GM19193 (cell line): ENCODE measurements at regions not wholly inside any gene's neighbourhood (a gene's known extent, or its start where the extent isn't known, plus 50 kb on each side); places are given as distances from the start of the nearest gene placed in this dataset.

Experiments used
- POLR2A ChIP-seq: IDR thresholded peaks from 4 replicates; pipeline ENCODE4 v1.6.1; 2011; ENCODE audit not compliant: insufficient read depth, insufficient read length; ENCODE audit errors: extremely low read depth

- TF ChIP-seq POLR2A, result no peak
Measured at GRCh38 chr7:69283421-69283820, 314.9 kb upstream of the AUTS2 start.

GRCh38 chr7:69285854-69286253, 312.4 kb upstream of the AUTS2 start:
- no peak for TF ChIP-seq POLR2A

GRCh38 chr7:69295977-69296376, 302.3 kb upstream of the AUTS2 start:
- no peak for TF ChIP-seq POLR2A

- TF ChIP-seq POLR2A, result no peak
Measured at GRCh38 chr7:69301253-69301652, 297.0 kb upstream of the AUTS2 start.

- no peak for TF ChIP-seq POLR2A
Measured at GRCh38 chr7:69309601-69310000, 288.7 kb upstream of the AUTS2 start.

GRCh38 chr7:69311489-69311888, 286.8 kb upstream of the AUTS2 start:
- no peak for TF ChIP-seq POLR2A

- TF ChIP-seq POLR2A, result no peak
Measured at GRCh38 chr7:69318794-69319193, 279.5 kb upstream of the AUTS2 start.

GRCh38 chr7:69328516-69328915, 269.8 kb upstream of the AUTS2 start:
- TF ChIP-seq POLR2A, result no peak

- TF ChIP-seq POLR2A, result no peak
Measured at GRCh38 chr7:69334701-69335100, 263.6 kb upstream of the AUTS2 start.

- TF ChIP-seq POLR2A, result no peak
Measured at GRCh38 chr7:69335331-69335730, 262.9 kb upstream of the AUTS2 start.

- no peak for TF ChIP-seq POLR2A
Measured at GRCh38 chr7:69336976-69337375, 261.3 kb upstream of the AUTS2 start.

- no peak for TF ChIP-seq POLR2A
Measured at GRCh38 chr7:69338144-69338543, 260.1 kb upstream of the AUTS2 start.

- TF ChIP-seq POLR2A, result no peak
Measured at GRCh38 chr7:69341288-69341687, 257.0 kb upstream of the AUTS2 start.

- no peak for TF ChIP-seq POLR2A
Measured at GRCh38 chr7:69342154-69342884, 256.0 kb upstream of the AUTS2 start.

- TF ChIP-seq POLR2A, result no peak
Measured at GRCh38 chr7:69349291-69349690, 249.0 kb upstream of the AUTS2 start.

GRCh38 chr7:69358163-69358821, 240.0 kb upstream of the AUTS2 start:
- TF ChIP-seq POLR2A, result no peak

- TF ChIP-seq POLR2A, result no peak
Measured at GRCh38 chr7:69359003-69359700, 239.1 kb upstream of the AUTS2 start.

- TF ChIP-seq POLR2A, result no peak
Measured at GRCh38 chr7:69360913-69361312, 237.4 kb upstream of the AUTS2 start.
